Fibroblast of lung (primary cell): ENCODE measurements at regions not wholly inside any gene's neighbourhood (a gene's known extent, or its start where the extent isn't known, plus 50 kb on each side); places are given as distances from the start of the nearest gene placed in this dataset.

Experiments used
- DNase-seq, 2 donors: peaks; one replicate each; pipeline versions ENCODE4 v3.0.0 to v3.0.0-alpha.2; 2010; ENCODE audit warnings: low read depth in 2 of 2
- H2AFZ ChIP-seq: 2 replicates; pipeline ENCODE4 v1.5.1; 2012; ENCODE audit warnings: low read length, control low read depth, inconsistent platforms
- H3K27ac ChIP-seq: 2 replicates; pipeline ENCODE4 v1.5.1; 2011; ENCODE audit warnings: low read length, control low read depth; ENCODE audit not compliant: insufficient read depth
- H3K27me3 ChIP-seq: 2 replicates; pipeline ENCODE4 v1.5.1; 2011; ENCODE audit warnings: mild to moderate bottlenecking, low read length; ENCODE audit not compliant: control insufficient read depth, insufficient read depth
- H3K36me3 ChIP-seq: 2 replicates; pipeline ENCODE4 v1.5.1; 2011; ENCODE audit warnings: low read length; ENCODE audit not compliant: control insufficient read depth, insufficient read depth
- H3K4me1 ChIP-seq: 2 replicates; pipeline ENCODE4 v1.5.1; 2011; ENCODE audit warnings: low read length; ENCODE audit not compliant: control insufficient read depth, insufficient read depth; ENCODE audit errors: extremely low read depth
- H3K4me2 ChIP-seq: 2 replicates; pipeline ENCODE4 v1.5.1; 2011; ENCODE audit warnings: low read length, control low read depth; ENCODE audit not compliant: insufficient read depth; ENCODE audit errors: extremely low read depth
- H3K4me3 ChIP-seq, 4 experiments: fragments of 200-600 bp in 1 of 4; sonication (generic) in 1 of 4; replicated peaks in 1 of 4; 2 replicates each; pipeline ENCODE4 v1.5.1; 2011 to 2016; ENCODE audit warnings: low read length in 4 of 4, low read depth in 3 of 4, mild to moderate bottlenecking in 3 of 4, control low read depth in 2 of 4, inconsistent platforms in 1 of 4, mixed read lengths in 1 of 4; ENCODE audit not compliant: insufficient read depth in 1 of 4; ENCODE audit errors: control extremely low read depth in 1 of 4
- H3K79me2 ChIP-seq: 2 replicates; pipeline ENCODE4 v1.5.1; 2012; ENCODE audit warnings: mild to moderate bottlenecking, low read length, inconsistent platforms; ENCODE audit not compliant: control insufficient read depth, insufficient read depth
- H3K9ac ChIP-seq: 2 replicates; pipeline ENCODE4 v1.5.1; 2011; ENCODE audit warnings: mild to moderate bottlenecking, low read length, control low read depth; ENCODE audit not compliant: insufficient read depth
- H3K9me3 ChIP-seq: 2 replicates; pipeline ENCODE4 v1.5.1; 2012; ENCODE audit warnings: low read depth, low read length; ENCODE audit not compliant: control insufficient read depth, insufficient read depth
- H4K20me1 ChIP-seq: 2 replicates; pipeline ENCODE4 v1.5.1; 2011; ENCODE audit warnings: low read length; ENCODE audit not compliant: control insufficient read depth, insufficient read depth; ENCODE audit errors: extremely low read depth
- EZH2 ChIP-seq: IDR thresholded peaks from 2 replicates; pipeline ENCODE4 v1.5.1; 2012; ENCODE audit warnings: low read length, control low read depth, mild to moderate bottlenecking; ENCODE audit errors: missing control alignments
- TF ChIP-seq, protein P1 (sequence below), 2 donors: IDR thresholded peaks in 1 of 2; conservative IDR thresholded peaks in 1 of 2; 1 replicate in 1 of 2; 2 replicates in 1 of 2; pipeline ENCODE4 v1.5.1; 2011 to 2012; ENCODE audit warnings: low read length in 2 of 2, control low read depth in 1 of 2, inconsistent platforms in 1 of 2, low read depth in 1 of 2, mild to moderate bottlenecking in 1 of 2

DNA sequence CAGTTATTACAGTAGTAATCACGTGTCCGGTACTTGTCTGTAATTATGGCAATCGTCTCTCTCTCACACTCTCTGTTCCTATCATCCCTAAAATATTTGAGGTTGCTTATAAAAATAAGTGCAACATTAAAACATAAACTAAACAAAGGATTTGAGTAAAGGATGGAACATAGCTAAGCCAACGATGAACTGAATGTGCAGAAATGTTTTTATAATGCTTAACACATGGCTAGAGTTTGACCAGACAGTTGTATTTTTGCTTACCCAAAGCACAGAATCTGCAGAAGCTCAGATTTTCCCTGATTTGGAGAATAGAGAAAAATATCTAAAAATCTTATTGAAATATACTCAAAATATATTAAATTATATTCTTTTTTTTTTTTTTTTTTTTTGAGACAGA is 1030.9 kb downstream of the NAALADL2 start:
- no peak for DNase-seq
- Histone ChIP-seq H2AFZ (no peak overlapping the region), H3K36me3 (no peaks in the 10 kb centered on the region), H3K4me1 (no peaks in the 10 kb centered on the region), H3K4me3 (no peak overlapping the region), H3K27me3 (no peaks in the 10 kb centered on the region), H3K27ac (no peak overlapping the region), H3K4me2 (no peak overlapping the region), H3K79me2 (no peaks in the 10 kb centered on the region), H4K20me1 (no peaks in the 10 kb centered on the region), H3K9me3 (no peaks in the 10 kb centered on the region), H3K9ac (no peak overlapping the region)
- no peak for TF ChIP-seq EZH2
- TF ChIP-seq, protein P1, sequence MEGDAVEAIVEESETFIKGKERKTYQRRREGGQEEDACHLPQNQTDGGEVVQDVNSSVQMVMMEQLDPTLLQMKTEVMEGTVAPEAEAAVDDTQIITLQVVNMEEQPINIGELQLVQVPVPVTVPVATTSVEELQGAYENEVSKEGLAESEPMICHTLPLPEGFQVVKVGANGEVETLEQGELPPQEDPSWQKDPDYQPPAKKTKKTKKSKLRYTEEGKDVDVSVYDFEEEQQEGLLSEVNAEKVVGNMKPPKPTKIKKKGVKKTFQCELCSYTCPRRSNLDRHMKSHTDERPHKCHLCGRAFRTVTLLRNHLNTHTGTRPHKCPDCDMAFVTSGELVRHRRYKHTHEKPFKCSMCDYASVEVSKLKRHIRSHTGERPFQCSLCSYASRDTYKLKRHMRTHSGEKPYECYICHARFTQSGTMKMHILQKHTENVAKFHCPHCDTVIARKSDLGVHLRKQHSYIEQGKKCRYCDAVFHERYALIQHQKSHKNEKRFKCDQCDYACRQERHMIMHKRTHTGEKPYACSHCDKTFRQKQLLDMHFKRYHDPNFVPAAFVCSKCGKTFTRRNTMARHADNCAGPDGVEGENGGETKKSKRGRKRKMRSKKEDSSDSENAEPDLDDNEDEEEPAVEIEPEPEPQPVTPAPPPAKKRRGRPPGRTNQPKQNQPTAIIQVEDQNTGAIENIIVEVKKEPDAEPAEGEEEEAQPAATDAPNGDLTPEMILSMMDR (conservative IDR thresholded peaks at IDR 0.05 in 1 of 2, IDR thresholded peaks at IDR 0.05 in 1 of 2; ENCODE audit: low read depth in 1 of 2, low read length in 2 of 2): no peak

DNA sequence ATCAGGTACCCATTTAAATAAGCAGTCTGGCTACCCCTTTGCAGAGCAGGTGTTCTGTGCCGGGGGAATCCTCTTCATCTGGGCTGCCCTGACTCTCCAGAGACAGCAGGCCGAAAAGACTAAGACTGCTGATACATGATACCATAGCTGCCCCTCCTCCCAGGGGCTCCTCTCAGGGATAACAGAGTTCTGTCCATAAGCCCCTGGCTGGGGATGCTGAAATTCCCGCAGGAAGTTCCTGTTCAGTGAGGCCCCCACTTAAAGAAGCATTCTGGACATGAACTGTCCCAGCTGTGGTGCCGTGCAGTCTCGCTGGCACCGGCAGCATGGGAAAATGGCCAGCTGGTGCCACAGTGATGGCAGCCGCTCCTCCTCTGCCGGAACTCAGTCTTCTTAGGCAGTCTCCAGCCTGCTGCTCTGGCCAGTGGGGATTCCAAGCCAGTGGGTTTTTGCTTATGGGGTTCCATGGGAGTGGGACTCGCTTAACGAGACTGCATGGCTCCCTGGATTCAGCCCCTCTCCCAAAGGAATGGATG is 1026.2 kb downstream of the NAALADL2 start:
- Histone ChIP-seq H4K20me1 (no peaks in the 10 kb centered on the region), H3K9ac (no peak overlapping the region), H3K79me2 (no peaks in the 10 kb centered on the region), H2AFZ (no peak overlapping the region), H3K27ac (no peak overlapping the region), H3K4me2 (no peak overlapping the region), H3K27me3 (no peaks in the 10 kb centered on the region), H3K4me3 (no peak overlapping the region), H3K9me3 (no peaks in the 10 kb centered on the region), H3K4me1 (no peaks in the 10 kb centered on the region), H3K36me3 (no peaks in the 10 kb centered on the region)
- TF ChIP-seq, protein P1 (conservative IDR thresholded peaks at IDR 0.05 in 1 of 2, IDR thresholded peaks at IDR 0.05 in 1 of 2; ENCODE audit: low read depth in 1 of 2, low read length in 2 of 2): no peak
- no peak for TF ChIP-seq EZH2
- no peak for DNase-seq

DNA sequence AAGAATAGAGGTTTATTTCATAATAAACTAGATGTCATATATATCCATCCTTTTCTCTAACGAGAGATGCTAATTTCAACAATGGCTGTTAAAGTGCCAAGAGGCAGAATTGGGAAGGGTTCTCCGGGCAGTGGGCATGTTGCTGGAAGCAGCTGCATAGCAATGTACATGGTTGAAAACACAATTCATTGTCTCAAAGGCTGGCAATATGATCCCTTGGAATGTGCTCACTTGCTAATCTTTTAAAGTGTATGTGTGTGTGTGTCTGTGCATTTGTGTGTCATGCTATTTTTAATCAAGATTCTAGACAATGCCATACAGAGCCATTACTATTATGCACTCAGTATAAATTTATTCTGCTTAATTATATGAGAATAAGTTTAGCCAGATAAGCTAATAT is 1020.3 kb downstream of the NAALADL2 start:
- DNase-seq: no peak
- Histone ChIP-seq H2AFZ (no peak overlapping the region), H4K20me1 (no peaks in the 10 kb centered on the region), H3K27ac (no peak overlapping the region), H3K4me3 (no peak overlapping the region), H3K9me3 (no peaks in the 10 kb centered on the region), H3K27me3 (no peaks in the 10 kb centered on the region), H3K9ac (no peak overlapping the region), H3K79me2 (no peaks in the 10 kb centered on the region), H3K36me3 (no peaks in the 10 kb centered on the region), H3K4me2 (no peak overlapping the region), H3K4me1 (no peaks in the 10 kb centered on the region)
- TF ChIP-seq, protein P1 (conservative IDR thresholded peaks at IDR 0.05 in 1 of 2, IDR thresholded peaks at IDR 0.05 in 1 of 2; ENCODE audit: low read depth in 1 of 2, low read length in 2 of 2): no peak
- no peak for TF ChIP-seq EZH2
